ENCODE measurements at regions not wholly inside any gene's neighbourhood (a gene's known extent, or its start where the extent isn't known, plus 50 kb on each side); places are given as distances from the start of the nearest gene placed in this dataset.

DNA sequence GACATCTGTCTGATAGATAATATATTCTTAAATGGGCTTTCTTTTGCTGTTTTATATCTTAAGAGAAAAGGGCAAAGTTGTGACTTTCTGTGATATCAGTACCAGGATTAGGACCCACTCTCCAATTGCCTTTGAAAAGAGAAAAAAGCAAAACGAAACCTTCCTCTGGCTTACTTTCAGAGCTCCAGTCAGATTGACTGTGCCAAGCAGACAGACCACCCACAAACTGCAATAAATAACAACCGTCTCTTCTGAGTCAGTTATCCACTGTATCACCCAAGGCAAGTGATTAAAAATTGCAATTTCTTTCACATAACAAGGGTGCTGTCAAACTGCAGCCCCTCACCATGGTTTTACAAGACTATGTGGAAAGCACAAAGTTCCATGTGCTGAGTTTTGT, 230.5 kb upstream of the SETBP1 start:
- TF ChIP-seq, protein P1, sequence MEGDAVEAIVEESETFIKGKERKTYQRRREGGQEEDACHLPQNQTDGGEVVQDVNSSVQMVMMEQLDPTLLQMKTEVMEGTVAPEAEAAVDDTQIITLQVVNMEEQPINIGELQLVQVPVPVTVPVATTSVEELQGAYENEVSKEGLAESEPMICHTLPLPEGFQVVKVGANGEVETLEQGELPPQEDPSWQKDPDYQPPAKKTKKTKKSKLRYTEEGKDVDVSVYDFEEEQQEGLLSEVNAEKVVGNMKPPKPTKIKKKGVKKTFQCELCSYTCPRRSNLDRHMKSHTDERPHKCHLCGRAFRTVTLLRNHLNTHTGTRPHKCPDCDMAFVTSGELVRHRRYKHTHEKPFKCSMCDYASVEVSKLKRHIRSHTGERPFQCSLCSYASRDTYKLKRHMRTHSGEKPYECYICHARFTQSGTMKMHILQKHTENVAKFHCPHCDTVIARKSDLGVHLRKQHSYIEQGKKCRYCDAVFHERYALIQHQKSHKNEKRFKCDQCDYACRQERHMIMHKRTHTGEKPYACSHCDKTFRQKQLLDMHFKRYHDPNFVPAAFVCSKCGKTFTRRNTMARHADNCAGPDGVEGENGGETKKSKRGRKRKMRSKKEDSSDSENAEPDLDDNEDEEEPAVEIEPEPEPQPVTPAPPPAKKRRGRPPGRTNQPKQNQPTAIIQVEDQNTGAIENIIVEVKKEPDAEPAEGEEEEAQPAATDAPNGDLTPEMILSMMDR (conservative IDR thresholded peaks at IDR 0.05; ENCODE audit: low read depth, low read length) = no peak
- TF ChIP-seq EZH2 (IDR thresholded peaks at IDR 0.05; ENCODE audit: borderline replicate concordance, low read depth, low read length, poor library complexity, severe bottlenecking) = no peak

All from A673 (cell line).